ENCODE measurements at regions not wholly inside any gene's neighbourhood (a gene's known extent, or its start where the extent isn't known, plus 50 kb on each side); places are given as distances from the start of the nearest gene placed in this dataset.

DNA sequence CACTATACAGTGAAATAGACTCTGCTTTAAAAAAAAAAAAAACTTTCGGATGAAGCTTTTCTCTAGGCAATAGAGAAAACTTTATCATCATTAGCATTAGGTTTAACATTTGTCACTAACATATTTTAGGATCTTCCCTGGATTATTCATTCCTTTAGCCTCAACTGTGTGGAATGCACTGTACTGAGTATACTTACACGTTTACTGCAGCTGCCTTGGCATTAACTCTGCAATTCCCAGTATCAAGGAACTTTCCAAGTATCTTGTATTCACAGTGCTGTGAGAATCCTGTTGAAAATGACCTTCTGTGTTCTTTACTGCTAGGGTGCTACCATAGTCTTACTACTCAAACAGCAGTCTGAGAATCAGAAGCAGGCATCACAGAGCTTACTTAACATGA, 328.2 kb upstream of the COL3A1 start:
- no peak for DNase-seq (ENCODE audit: low spot score)
- CTCF ChIA-PET = no interaction called here
- Mint-ChIP-seq H3K4me3 (no peak overlapping the region), H3K4me1 (no peaks in the 10 kb centered on the region), H3K27me3 (ENCODE audit: low read depth) (no peaks in the 10 kb centered on the region), H3K27ac (no peak overlapping the region), H3K36me3 (no peaks in the 10 kb centered on the region), H3K9me3 (peaks cover 13% of the 10 kb centered on the region)
- TF ChIP-seq IRF2 (CRISPR knock-in tag; IDR thresholded peaks at IDR 0.05; ENCODE audit: borderline replicate concordance, low read depth) (no peak), SOX15 (CRISPR knock-in tag; IDR thresholded peaks at IDR 0.05) (no peak), JUN (CRISPR knock-in tag; IDR thresholded peaks at IDR 0.05) (no peak), ZNF671 (CRISPR knock-in tag; IDR thresholded peaks at IDR 0.05) (no peak), FOXP1 (CRISPR knock-in tag; IDR thresholded peaks at IDR 0.05; ENCODE audit: borderline replicate concordance) (no peak), TP53 (CRISPR knock-in tag; IDR thresholded peaks at IDR 0.05) (no peak), GTF2I (CRISPR knock-in tag; conservative IDR thresholded peaks at IDR 0.05) (no peak), FOXK1 (CRISPR knock-in tag; IDR thresholded peaks at IDR 0.05) (no peak), GRHL2 (CRISPR knock-in tag; IDR thresholded peaks at IDR 0.05; ENCODE audit: insufficient replicate concordance, severe bottlenecking) (no peak)
- TF ChIP-seq, protein P1, sequence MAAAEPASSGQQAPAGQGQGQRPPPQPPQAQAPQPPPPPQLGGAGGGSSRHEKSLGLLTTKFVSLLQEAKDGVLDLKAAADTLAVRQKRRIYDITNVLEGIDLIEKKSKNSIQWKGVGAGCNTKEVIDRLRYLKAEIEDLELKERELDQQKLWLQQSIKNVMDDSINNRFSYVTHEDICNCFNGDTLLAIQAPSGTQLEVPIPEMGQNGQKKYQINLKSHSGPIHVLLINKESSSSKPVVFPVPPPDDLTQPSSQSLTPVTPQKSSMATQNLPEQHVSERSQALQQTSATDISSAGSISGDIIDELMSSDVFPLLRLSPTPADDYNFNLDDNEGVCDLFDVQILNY (CRISPR knock-in tag; IDR thresholded peaks at IDR 0.05) = no peak
- TF ChIP-seq, protein P2, sequence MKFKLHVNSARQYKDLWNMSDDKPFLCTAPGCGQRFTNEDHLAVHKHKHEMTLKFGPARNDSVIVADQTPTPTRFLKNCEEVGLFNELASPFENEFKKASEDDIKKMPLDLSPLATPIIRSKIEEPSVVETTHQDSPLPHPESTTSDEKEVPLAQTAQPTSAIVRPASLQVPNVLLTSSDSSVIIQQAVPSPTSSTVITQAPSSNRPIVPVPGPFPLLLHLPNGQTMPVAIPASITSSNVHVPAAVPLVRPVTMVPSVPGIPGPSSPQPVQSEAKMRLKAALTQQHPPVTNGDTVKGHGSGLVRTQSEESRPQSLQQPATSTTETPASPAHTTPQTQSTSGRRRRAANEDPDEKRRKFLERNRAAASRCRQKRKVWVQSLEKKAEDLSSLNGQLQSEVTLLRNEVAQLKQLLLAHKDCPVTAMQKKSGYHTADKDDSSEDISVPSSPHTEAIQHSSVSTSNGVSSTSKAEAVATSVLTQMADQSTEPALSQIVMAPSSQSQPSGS (CRISPR knock-in tag; IDR thresholded peaks at IDR 0.05; ENCODE audit: borderline replicate concordance, low read depth) = no peak
- TF ChIP-seq, protein P3, sequence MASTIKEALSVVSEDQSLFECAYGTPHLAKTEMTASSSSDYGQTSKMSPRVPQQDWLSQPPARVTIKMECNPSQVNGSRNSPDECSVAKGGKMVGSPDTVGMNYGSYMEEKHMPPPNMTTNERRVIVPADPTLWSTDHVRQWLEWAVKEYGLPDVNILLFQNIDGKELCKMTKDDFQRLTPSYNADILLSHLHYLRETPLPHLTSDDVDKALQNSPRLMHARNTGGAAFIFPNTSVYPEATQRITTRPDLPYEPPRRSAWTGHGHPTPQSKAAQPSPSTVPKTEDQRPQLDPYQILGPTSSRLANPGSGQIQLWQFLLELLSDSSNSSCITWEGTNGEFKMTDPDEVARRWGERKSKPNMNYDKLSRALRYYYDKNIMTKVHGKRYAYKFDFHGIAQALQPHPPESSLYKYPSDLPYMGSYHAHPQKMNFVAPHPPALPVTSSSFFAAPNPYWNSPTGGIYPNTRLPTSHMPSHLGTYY (CRISPR knock-in tag; IDR thresholded peaks at IDR 0.05) = no peak
- TF ChIP-seq, protein P4, sequence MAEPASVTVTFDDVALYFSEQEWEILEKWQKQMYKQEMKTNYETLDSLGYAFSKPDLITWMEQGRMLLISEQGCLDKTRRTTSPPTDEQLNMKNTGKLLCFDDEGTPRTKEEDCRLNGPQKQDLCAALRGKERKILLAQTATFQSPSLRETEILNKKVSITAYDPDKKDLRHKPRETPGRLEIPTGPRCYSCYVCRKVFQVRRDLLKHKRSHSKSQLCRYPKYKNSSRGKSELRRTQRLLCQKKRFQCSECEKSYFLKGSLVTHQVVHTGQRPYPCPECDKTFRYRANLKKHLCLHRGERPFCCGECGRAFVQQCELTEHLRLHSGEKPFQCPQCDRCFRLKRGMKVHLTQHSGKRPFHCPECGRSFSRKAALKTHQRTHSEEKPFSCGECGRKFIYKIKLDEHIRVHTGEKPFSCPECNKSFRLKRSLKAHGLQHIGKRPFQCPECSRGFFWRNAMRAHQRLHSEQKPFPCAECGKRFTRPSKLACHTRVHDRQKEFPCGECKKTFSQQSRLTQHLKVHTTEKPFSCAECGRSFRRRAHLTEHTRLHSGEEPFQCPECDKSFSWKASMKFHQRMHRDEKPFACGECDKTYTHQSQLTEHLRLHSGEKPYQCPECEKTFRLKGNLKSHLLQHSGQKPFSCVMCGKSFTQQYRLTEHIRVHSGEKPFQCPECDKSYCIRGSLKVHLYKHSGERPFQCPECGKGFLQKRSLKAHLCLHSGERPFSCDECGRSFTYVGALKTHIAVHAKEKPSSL (CRISPR knock-in tag; conservative IDR thresholded peaks at IDR 0.05) = no peak
- TF ChIP-seq, protein P5, sequence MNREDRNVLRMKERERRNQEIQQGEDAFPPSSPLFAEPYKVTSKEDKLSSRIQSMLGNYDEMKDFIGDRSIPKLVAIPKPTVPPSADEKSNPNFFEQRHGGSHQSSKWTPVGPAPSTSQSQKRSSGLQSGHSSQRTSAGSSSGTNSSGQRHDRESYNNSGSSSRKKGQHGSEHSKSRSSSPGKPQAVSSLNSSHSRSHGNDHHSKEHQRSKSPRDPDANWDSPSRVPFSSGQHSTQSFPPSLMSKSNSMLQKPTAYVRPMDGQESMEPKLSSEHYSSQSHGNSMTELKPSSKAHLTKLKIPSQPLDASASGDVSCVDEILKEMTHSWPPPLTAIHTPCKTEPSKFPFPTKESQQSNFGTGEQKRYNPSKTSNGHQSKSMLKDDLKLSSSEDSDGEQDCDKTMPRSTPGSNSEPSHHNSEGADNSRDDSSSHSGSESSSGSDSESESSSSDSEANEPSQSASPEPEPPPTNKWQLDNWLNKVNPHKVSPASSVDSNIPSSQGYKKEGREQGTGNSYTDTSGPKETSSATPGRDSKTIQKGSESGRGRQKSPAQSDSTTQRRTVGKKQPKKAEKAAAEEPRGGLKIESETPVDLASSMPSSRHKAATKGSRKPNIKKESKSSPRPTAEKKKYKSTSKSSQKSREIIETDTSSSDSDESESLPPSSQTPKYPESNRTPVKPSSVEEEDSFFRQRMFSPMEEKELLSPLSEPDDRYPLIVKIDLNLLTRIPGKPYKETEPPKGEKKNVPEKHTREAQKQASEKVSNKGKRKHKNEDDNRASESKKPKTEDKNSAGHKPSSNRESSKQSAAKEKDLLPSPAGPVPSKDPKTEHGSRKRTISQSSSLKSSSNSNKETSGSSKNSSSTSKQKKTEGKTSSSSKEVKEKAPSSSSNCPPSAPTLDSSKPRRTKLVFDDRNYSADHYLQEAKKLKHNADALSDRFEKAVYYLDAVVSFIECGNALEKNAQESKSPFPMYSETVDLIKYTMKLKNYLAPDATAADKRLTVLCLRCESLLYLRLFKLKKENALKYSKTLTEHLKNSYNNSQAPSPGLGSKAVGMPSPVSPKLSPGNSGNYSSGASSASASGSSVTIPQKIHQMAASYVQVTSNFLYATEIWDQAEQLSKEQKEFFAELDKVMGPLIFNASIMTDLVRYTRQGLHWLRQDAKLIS (CRISPR knock-in tag; IDR thresholded peaks at IDR 0.05; ENCODE audit: borderline replicate concordance) = no peak
- TF ChIP-seq, protein P6, sequence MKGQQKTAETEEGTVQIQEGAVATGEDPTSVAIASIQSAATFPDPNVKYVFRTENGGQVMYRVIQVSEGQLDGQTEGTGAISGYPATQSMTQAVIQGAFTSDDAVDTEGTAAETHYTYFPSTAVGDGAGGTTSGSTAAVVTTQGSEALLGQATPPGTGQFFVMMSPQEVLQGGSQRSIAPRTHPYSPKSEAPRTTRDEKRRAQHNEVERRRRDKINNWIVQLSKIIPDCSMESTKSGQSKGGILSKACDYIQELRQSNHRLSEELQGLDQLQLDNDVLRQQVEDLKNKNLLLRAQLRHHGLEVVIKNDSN (CRISPR knock-in tag; IDR thresholded peaks at IDR 0.05) = no peak
- TF ChIP-seq, protein P7, sequence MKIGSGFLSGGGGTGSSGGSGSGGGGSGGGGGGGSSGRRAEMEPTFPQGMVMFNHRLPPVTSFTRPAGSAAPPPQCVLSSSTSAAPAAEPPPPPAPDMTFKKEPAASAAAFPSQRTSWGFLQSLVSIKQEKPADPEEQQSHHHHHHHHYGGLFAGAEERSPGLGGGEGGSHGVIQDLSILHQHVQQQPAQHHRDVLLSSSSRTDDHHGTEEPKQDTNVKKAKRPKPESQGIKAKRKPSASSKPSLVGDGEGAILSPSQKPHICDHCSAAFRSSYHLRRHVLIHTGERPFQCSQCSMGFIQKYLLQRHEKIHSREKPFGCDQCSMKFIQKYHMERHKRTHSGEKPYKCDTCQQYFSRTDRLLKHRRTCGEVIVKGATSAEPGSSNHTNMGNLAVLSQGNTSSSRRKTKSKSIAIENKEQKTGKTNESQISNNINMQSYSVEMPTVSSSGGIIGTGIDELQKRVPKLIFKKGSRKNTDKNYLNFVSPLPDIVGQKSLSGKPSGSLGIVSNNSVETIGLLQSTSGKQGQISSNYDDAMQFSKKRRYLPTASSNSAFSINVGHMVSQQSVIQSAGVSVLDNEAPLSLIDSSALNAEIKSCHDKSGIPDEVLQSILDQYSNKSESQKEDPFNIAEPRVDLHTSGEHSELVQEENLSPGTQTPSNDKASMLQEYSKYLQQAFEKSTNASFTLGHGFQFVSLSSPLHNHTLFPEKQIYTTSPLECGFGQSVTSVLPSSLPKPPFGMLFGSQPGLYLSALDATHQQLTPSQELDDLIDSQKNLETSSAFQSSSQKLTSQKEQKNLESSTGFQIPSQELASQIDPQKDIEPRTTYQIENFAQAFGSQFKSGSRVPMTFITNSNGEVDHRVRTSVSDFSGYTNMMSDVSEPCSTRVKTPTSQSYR (CRISPR knock-in tag; IDR thresholded peaks at IDR 0.05) = no peak
- POLR2A ChIA-PET = no interaction called here
- no peak; the same call in 1 of the 2 replicates for ATAC-seq

Measured in WTC11 (cell line).